ENCODE measurements at regions not wholly inside any gene's neighbourhood (a gene's known extent, or its start where the extent isn't known, plus 50 kb on each side); places are given as distances from the start of the nearest gene placed in this dataset.

DNA sequence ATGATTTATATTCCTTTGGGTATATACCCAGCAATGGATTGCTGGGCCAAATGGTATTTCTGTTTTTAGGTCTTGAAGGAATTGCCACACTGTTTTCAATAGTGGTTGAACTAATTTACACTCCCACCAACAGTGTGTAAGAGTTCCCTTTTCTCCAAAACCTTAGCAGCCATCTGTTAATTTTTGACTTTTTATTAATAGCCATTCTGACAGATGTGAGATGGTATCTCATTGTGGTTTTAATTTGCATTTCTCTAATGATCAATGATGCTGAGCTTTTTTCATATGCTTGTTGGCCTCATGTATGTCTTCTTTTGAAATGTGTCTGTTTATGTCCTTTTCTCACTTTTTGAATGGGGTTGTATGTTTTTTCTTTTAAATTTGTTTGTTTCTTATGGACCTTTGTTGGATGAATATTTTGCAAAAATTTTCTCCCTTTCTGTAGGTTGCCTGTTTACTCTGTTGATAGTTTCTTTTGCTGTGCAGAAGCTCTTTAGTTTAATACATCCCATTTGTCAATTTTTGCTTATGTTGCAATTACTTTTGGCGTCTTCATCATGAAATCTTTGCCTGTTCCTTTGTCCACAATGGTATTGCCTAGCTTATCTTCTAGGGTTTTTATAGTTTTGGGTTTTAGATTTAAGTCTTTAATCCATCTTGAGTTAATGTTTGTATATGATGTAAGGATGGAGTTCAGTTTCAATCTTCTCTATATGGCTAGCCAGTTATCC is 119.7 kb upstream of the XIRP2 start:
- TF ChIP-seq CTCF (IDR thresholded peaks at IDR 0.05 in 4 of 5, conservative IDR thresholded peaks at IDR 0.05 in 1 of 5) = no peak
- no peak for TF ChIP-seq POLR2A (IDR thresholded peaks at IDR 0.05)
